CD14-positive monocyte (primary cell): ENCODE measurements at regions not wholly inside any gene's neighbourhood (a gene's known extent, or its start where the extent isn't known, plus 50 kb on each side); places are given as distances from the start of the nearest gene placed in this dataset.

Experiments used
- DNase-seq, 3 donors: peaks; one replicate each; pipeline ENCODE4 v3.0.0-alpha.2; 2011 to 2022
- H2AFZ ChIP-seq: 2 replicates; pipeline ENCODE4 v1.6.0; 2012; ENCODE audit warnings: mild to moderate bottlenecking, low read depth, low read length, inconsistent platforms; ENCODE audit not compliant: insufficient read depth, poor library complexity, severe bottlenecking
- H3K27ac ChIP-seq, 2 donors: 1 replicate in 1 of 2; 2 replicates in 1 of 2; pipeline ENCODE4 v1.5.1; 2012 to 2013; ENCODE audit warnings: low read length in 2 of 2, control low read depth in 1 of 2, inconsistent platforms in 1 of 2, low read depth in 1 of 2, mild to moderate bottlenecking in 1 of 2
- H3K27me3 ChIP-seq, 2 donors: one replicate each; pipeline versions ENCODE4 v1.6.0 to v1.6.1; 2011 to 2013; ENCODE audit warnings: low read length in 2 of 2; ENCODE audit not compliant: control insufficient read depth in 2 of 2, insufficient read depth in 2 of 2
- H3K36me3 ChIP-seq, 2 donors: replicated peaks in 1 of 2; 1 replicate in 1 of 2; 2 replicates in 1 of 2; pipeline versions ENCODE4 v1.5.1 to v1.6.1; 2012 to 2013; ENCODE audit warnings: low read length in 2 of 2, control low read depth in 1 of 2, inconsistent platforms in 1 of 2, mild to moderate bottlenecking in 1 of 2; ENCODE audit not compliant: insufficient read depth in 2 of 2, control insufficient read depth in 1 of 2
- H3K4me1 ChIP-seq, 2 donors: 1 replicate in 1 of 2; 2 replicates in 1 of 2; pipeline versions ENCODE4 v1.5.1 to v1.6.1; 2012 to 2013; ENCODE audit warnings: low read length in 2 of 2, control low read depth in 1 of 2, inconsistent platforms in 1 of 2, mild to moderate bottlenecking in 1 of 2, moderate library complexity in 1 of 2; ENCODE audit not compliant: insufficient read depth in 2 of 2, control insufficient read depth in 1 of 2
- H3K4me2 ChIP-seq: replicated peaks from 2 replicates; pipeline ENCODE3; 2012; ENCODE audit warnings: low read length, moderate library complexity, mild to moderate bottlenecking; ENCODE audit not compliant: poor library complexity, severe bottlenecking; ENCODE audit errors: extremely low read depth
- H3K4me3 ChIP-seq, 3 experiments: fragments of 200-600 bp in 1 of 3; sonication (generic) in 1 of 3; replicated peaks in 1 of 3; 1 replicate in 2 of 3; 2 replicates in 1 of 3; pipeline ENCODE4 v1.5.1; 2011 to 2013; ENCODE audit warnings: low read length in 3 of 3, mild to moderate bottlenecking in 3 of 3, control low read depth in 2 of 3, low read depth in 2 of 3, inconsistent platforms in 1 of 3, moderate library complexity in 1 of 3
- H3K79me2 ChIP-seq: 2 replicates; pipeline ENCODE4 v1.6.0; 2012; ENCODE audit warnings: mild to moderate bottlenecking, control low read depth, inconsistent platforms, low read length, moderate library complexity; ENCODE audit not compliant: insufficient read depth
- H3K9ac ChIP-seq: 2 replicates; pipeline ENCODE4 v1.6.0; 2017; ENCODE audit warnings: low read length, mild to moderate bottlenecking; ENCODE audit not compliant: insufficient read depth, poor library complexity, severe bottlenecking
- H3K9me3 ChIP-seq, 2 donors: replicated peaks in 1 of 2; 1 replicate in 1 of 2; 2 replicates in 1 of 2; pipeline versions ENCODE4 v1.5.1 to v1.6.1; 2012 to 2013; ENCODE audit warnings: low read length in 2 of 2, control low read depth in 1 of 2; ENCODE audit not compliant: control insufficient read depth in 1 of 2, insufficient read depth in 1 of 2
- H4K20me1 ChIP-seq: 2 replicates; pipeline ENCODE4 v1.6.0; 2012; ENCODE audit warnings: mild to moderate bottlenecking, low read length, control low read depth, moderate library complexity; ENCODE audit not compliant: insufficient read depth
- H3K27ac Mint-ChIP-seq, 7 donors: one replicate each; pipeline ENCODE4 v1.8.0; 2020; ENCODE audit warnings: mild to moderate bottlenecking in 7 of 7, mixed read lengths in 7 of 7, moderate library complexity in 6 of 7, inconsistent platforms in 2 of 7
- H3K27me3 Mint-ChIP-seq, 3 donors: one replicate each; pipeline ENCODE4 v1.8.0; 2021 to 2022; ENCODE audit warnings: low read depth in 3 of 3, mild to moderate bottlenecking in 3 of 3, mixed read lengths in 3 of 3, moderate library complexity in 3 of 3, inconsistent platforms in 1 of 3
- H3K36me3 Mint-ChIP-seq, 2 donors: one replicate each; pipeline ENCODE4 v1.8.0; 2020; ENCODE audit warnings: mixed read lengths in 2 of 2, inconsistent platforms in 1 of 2, mild to moderate bottlenecking in 1 of 2
- H3K4me1 Mint-ChIP-seq: one replicate; pipeline ENCODE4 v1.8.0; 2020; ENCODE audit warnings: mild to moderate bottlenecking, mixed read lengths
- H3K4me3 Mint-ChIP-seq, 2 donors: one replicate each; pipeline ENCODE4 v1.8.0; 2020; ENCODE audit warnings: mild to moderate bottlenecking in 2 of 2, mixed read lengths in 2 of 2, moderate library complexity in 1 of 2
- H3K9me3 Mint-ChIP-seq, 7 donors: one replicate each; pipeline ENCODE4 v1.8.0; 2020 to 2022; ENCODE audit warnings: mixed read lengths in 7 of 7, mild to moderate bottlenecking in 6 of 7, moderate library complexity in 6 of 7, inconsistent platforms in 2 of 7
- WGBS: methylation state at CpG from one replicate; pipeline ENCODE4 v1.1.5; 2013; ENCODE audit warnings: missing lambda C conversion rate; ENCODE audit not compliant: insufficient coverage; 5-methylcytosine and 5-hydroxymethylcytosine counted together
- intact Hi-C, 2 donors: fragments of 100-400 bp; cut with micrococcal nuclease; formaldehyde crosslinking; loops; one replicate each; pipeline versions ENCODE4 v1.15.0 to v1.15.1; 2023
- TF ChIP-seq, protein P1 (sequence below): fragments of 200-600 bp; IDR thresholded peaks from one replicate; pipeline ENCODE4 v1.8.0; 2022; ENCODE audit warnings: antibody characterized with exemption, mild to moderate bottlenecking

DNA sequence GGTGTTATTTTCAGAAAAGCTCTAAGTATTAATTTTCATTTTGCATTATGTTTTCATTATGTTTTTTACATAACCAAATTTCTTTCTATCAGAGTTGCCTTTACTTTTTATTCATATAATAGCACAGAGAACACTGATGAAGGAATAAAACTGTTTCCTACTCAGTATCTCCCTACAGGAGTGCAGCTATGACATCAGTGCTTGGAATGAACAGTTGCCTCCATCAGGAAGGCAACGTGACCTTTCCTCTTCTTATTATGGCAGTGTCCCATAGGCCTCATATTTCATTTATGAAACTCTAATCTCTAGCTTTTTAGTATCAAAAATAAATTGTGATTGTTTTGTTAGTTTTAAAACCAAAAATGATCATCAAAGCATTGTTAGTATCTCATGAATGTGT is 712.8 kb downstream of the CD109 start:
- H4K20me1 ChIP-seq, result no peaks in the 10 kb centered on the region
- no peaks in the 10 kb centered on the region for H3K36me3 ChIP-seq
- no peak overlapping the region for H3K4me2 ChIP-seq
- Mint-ChIP-seq H3K36me3 (no peaks in the 10 kb centered on the region), H3K27me3 (peaks cover 0 to 3% (median 0%) of the 10 kb centered on the region in 3 donors), H3K9me3 (peaks cover 0 to 1% (median 0%) of the 10 kb centered on the region in 7 donors), H3K4me1 (no peaks in the 10 kb centered on the region), H3K4me3 (no peak overlapping the region), H3K27ac (no peak overlapping the region)
- intact Hi-C loops, result no loop called here
- H2AFZ ChIP-seq, result no peak overlapping the region
- H3K9ac ChIP-seq, result no peak overlapping the region
- H3K4me3 ChIP-seq, result no peak overlapping the region
- WGBS, result no CpG with 5 or more reads among the region's 1 CpG
- H3K9me3 ChIP-seq, result no peaks in the 10 kb centered on the region
- DNase-seq, result no peak
- H3K27ac ChIP-seq, result no peak overlapping the region
- H3K27me3 ChIP-seq, result no peaks in the 10 kb centered on the region
- H3K4me1 ChIP-seq, result no peaks in the 10 kb centered on the region
- no peaks in the 10 kb centered on the region for H3K79me2 ChIP-seq
- TF ChIP-seq, protein P1, sequence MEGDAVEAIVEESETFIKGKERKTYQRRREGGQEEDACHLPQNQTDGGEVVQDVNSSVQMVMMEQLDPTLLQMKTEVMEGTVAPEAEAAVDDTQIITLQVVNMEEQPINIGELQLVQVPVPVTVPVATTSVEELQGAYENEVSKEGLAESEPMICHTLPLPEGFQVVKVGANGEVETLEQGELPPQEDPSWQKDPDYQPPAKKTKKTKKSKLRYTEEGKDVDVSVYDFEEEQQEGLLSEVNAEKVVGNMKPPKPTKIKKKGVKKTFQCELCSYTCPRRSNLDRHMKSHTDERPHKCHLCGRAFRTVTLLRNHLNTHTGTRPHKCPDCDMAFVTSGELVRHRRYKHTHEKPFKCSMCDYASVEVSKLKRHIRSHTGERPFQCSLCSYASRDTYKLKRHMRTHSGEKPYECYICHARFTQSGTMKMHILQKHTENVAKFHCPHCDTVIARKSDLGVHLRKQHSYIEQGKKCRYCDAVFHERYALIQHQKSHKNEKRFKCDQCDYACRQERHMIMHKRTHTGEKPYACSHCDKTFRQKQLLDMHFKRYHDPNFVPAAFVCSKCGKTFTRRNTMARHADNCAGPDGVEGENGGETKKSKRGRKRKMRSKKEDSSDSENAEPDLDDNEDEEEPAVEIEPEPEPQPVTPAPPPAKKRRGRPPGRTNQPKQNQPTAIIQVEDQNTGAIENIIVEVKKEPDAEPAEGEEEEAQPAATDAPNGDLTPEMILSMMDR, result no peak

DNA sequence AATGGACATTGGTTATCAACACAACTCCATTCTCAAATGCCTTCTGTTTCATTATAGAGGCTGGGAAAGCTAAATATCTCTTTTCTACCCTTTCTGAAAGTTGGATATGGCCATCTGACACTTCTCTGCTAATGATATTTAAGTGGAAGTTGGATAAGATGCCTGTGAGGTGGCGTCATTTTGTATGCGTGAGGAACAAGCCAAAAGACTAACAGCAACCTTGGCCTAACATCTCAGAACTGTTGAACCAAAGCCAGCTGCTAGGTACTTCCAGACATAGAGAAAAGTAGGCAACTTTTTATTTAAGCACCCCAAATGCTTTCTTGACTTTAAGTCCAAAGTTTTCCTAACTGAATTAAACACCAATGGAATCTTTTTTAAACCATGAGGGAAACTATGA is 708.4 kb downstream of the CD109 start:
- H3K79me2 ChIP-seq, result no peaks in the 10 kb centered on the region
- no peaks in the 10 kb centered on the region for H4K20me1 ChIP-seq
- H3K9ac ChIP-seq, result no peak overlapping the region
- no peaks in the 10 kb centered on the region for H3K4me1 ChIP-seq
- TF ChIP-seq, protein P1, result no peak
- WGBS, result no CpG with 5 or more reads among the region's 2 CpGs
- H3K9me3 ChIP-seq, result no peaks in the 10 kb centered on the region
- intact Hi-C loops, result no loop called here
- Mint-ChIP-seq H3K4me1 (no peaks in the 10 kb centered on the region), H3K27me3 (peaks cover 0 to 1% (median 0%) of the 10 kb centered on the region in 3 donors), H3K9me3 (peaks cover 0 to 7% (median 2%) of the 10 kb centered on the region in 7 donors), H3K4me3 (no peak overlapping the region), H3K27ac (no peak overlapping the region), H3K36me3 (no peaks in the 10 kb centered on the region)
- H3K27ac ChIP-seq, result no peak overlapping the region
- no peak for DNase-seq
- H3K27me3 ChIP-seq, result no peaks in the 10 kb centered on the region
- no peaks in the 10 kb centered on the region for H3K36me3 ChIP-seq
- no peak overlapping the region for H3K4me3 ChIP-seq
- H3K4me2 ChIP-seq, result no peak overlapping the region
- no peak overlapping the region for H2AFZ ChIP-seq
